ENCODE measurements at regions not wholly inside any gene's neighbourhood (a gene's known extent, or its start where the extent isn't known, plus 50 kb on each side); places are given as distances from the start of the nearest gene placed in this dataset.

GRCh38 chr4:180207921-180208320 lies 2035.3 kb upstream of the TENM3 start:
- no peak for DNase-seq

GRCh38 chr4:180217070-180217469 lies 2026.1 kb upstream of the TENM3 start:
- no peak for DNase-seq

DNA sequence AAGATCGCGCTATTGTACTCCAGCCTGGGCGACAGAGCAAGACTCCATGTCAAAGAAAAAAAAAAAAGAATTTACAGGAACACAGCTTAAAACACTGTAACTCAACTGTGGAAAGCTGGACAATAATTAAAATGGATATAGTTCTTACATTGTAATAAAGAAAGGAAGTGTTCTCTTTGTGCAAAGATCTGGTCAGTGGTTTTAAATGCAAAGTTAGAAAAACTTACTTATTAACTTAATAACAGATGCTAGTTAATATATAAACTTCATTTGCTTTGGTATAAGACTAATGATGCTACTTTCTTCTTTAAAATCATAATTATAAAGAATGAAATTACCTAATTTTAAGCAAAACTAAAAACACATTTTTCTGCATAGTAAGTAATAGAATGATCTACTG lies 2024.1 kb upstream of the TENM3 start:
- no peak for DNase-seq

DNA sequence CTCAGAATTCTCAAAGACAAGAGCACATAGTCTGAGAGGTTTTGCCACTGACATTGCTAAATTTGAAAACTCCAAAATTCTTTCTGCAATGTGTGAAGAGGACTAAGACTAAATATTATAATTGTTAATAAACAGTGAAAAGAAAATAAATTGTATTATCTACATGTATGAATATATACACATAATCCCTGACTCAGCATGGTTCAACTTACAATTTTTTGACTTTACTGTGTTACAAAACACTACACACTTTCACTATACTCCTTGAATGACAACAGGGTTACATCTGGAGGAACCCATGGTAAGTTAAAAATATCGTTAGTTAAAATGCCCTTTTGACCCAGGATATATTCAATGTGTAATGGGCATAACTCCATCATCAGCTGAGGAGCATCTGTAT lies 2017.2 kb upstream of the TENM3 start:
- DNase-seq = no peak

DNA sequence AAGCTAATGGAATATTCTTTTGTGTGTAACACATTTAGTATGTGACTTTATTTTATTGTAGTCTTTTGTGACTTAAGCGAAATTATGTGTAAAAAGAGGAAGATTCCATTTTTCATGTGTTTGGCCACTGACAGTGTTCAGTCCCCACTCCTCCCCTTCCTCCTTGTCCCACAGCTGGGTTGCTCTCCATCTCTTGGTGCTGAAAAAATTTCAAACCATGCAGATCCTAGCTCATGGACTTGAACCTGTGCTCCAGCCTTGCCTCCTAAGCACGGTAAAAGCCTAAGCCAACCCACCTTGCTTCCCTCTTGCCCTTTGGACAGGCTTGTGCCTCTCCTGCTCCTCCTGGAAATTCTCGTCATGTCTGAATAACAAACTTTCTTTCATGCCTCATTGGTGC lies 2008.5 kb upstream of the TENM3 start:
- no peak for DNase-seq

DNA sequence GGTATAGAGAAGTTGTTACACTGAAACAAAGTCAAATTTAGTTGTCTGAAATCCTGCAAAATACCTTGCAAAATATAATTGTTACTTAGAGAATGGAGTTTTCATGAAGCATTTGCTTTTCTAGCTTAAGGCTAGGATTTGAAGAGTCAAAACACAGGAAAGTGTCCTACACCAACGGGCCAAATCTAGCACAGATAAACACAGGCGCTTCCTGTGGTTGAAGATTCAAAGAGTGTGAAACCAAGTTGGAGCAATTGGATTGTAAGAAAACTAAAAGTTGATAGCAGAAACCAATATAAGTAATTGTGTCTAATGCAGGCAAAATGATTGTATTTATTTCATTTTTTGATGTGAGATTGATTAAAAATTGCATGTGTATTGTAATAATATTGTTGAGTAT lies 2002.5 kb upstream of the TENM3 start:
- no peak for DNase-seq

GRCh38 chr4:180253419-180253818 lies 1989.8 kb upstream of the TENM3 start:
- DNase-seq = no peak

GRCh38 chr4:180261346-180261745 lies 1981.9 kb upstream of the TENM3 start:
- DNase-seq = no peak

DNA sequence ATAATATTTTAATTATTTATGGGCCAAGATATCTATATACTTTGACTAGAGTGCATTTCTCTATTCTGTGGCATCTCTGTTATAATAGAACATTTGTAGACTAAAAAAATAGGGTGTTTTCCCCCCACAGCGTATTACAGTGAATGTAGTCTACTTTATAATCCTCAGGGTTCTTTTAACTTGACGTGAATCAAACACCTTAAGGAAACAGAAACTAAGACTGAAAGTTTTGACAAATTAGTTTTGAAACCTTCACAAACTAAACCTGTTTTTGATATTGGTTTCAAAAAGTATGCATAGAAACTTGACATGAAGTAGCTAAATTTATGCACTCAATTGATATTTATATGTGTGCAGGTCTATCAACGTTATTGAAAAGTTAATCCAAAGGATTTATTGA lies 1963.1 kb upstream of the TENM3 start:
- no peak for DNase-seq

- DNase-seq = no peak
Observed at GRCh38 chr4:180280726-180281297, 1962.4 kb upstream of the TENM3 start.

- no peak for DNase-seq
Observed at GRCh38 chr4:180281724-180282123, 1961.5 kb upstream of the TENM3 start.

GRCh38 chr4:180284267-180284666 lies 1958.9 kb upstream of the TENM3 start:
- DNase-seq = no peak

DNA sequence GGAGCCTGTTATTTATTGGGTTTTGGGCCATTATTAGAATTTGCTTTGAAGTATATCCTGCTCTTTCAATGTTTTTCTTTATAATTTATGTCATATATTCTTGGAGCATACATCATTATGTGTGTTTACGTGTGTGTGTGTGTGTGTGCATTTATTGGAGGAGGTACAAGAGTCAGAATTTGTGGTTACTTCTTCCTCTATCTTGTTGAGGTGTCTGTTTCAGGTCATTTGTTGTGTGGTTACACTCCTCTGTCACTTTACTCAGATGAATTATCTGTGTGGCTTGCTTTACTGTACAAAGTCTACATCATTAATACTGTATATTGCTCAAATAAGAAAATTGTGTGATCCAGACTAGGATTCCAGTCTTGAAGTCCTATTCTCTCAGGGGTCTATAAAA lies 1957.4 kb upstream of the TENM3 start:
- no peak for DNase-seq

- no peak for DNase-seq
Observed at GRCh38 chr4:180292339-180292738, 1950.9 kb upstream of the TENM3 start.

DNA sequence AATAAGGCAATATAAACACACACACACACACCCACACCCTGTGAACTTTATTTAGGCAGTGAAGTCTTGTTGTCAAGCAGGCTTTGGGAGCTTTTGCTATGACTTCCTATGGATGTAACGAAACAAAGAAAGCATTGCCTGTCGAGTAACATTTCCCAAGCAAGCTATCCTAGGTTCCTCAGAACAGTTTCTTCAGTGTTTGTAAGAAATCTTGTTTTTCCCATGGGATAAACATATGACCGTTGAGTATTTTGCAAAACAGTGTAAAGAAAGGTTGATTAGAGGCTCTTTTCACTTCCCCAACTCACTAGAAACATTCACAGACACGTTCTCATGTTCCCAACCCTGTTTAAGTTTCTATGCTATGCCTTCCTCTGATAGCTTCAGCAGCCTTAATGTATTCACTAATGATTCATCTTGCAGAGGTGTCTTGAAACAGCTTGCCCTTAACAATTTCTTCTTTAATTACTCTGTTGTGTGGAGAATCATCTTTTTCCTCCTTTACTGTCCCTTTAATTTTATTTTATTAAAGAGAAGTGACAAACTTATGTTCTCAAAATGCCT lies 1947.1 kb upstream of the TENM3 start:
- no peak for DNase-seq

GRCh38 chr4:180304321-180304720 lies 1938.9 kb upstream of the TENM3 start:
- DNase-seq = no peak

DNA sequence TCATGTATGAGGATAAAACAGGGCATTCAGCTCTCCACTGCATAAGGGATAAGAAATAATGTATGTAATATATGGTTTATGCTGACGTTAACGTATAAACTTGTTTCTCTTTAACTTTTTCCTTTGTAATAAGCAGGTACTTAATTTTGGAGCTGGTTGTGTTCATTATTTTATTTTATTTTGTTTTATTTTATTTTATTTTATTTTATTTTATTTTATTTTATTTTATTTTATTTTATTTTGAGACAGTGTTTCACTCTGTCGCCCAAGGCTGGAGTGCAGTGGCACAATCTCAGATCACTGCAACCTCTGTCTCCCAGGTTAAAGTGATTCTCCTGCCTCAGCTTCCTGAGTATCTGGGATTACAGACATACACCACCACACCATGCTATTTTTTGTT lies 1932.6 kb upstream of the TENM3 start:
- no peak for DNase-seq

GRCh38 chr4:180314972-180315371 lies 1928.2 kb upstream of the TENM3 start:
- DNase-seq = no peak

DNA sequence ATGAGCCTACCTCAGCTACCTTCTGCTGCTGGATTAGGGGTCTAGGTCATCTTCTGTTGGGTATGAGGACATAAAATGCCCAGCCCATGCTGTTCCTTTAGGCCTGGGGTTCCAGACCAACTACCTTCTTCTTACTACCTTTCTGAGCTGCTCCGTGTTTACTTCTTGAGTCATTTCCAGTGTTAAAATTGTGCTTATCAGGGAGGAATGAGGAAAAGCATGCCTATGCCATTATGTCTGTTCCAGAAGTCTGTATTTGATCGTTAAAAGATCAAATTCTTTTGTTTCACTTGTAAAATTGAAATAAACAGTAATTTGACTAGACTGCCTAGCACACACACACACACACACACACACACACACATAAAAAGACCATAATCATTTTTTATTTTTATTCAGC lies 1912.7 kb upstream of the TENM3 start:
- DNase-seq = no peak

DNA sequence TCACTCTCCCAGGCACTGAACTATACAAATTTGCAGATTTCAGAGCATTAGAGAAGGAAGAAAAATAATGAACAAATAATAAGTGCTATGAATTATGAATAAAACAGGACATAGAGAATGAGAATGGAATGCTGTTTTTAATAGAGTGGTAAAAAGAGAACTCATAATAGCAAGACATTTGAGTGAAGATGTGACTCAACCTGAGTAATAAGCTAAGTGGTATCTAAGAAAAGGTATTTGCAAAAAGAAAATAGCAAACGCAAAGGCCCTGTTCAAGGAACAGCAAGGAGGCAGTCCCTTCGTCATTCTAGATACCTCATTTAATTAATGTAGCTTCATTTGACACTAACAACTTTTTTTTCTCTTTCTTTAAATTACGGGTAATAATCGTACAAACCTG lies 1910.0 kb upstream of the TENM3 start:
- no peak for DNase-seq

- no peak for DNase-seq
Observed at GRCh38 chr4:180335566-180335965, 1907.6 kb upstream of the TENM3 start.

DNA sequence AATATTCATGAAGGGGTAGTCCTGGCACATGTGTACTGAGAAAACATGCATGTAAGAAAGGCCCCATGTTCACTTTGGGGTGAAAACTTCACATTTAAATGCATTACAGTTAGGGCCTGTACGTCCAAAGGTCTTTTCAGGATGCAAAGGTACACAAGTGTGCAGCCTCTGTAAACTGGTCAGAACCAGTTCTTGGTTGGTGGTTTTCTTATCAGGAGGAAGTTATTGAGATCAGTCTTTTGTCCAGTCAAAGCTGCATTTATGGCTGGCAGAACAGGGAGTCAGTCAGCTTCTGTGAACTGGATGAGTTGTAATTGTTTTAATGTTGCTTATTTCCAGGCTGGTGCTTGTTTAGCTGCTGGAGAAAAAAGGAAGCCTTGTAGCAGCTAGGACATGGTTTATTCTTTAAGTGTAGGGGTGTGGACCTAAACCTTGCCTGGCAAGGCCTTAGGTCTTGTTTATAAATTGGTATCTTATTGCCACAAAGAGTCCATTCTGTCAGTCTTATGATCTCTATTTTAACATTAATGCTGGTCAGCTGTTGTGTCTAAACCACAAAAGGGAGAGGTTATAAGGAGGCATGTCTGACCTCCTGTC lies 1906.6 kb upstream of the TENM3 start:
- no peak for DNase-seq

DNA sequence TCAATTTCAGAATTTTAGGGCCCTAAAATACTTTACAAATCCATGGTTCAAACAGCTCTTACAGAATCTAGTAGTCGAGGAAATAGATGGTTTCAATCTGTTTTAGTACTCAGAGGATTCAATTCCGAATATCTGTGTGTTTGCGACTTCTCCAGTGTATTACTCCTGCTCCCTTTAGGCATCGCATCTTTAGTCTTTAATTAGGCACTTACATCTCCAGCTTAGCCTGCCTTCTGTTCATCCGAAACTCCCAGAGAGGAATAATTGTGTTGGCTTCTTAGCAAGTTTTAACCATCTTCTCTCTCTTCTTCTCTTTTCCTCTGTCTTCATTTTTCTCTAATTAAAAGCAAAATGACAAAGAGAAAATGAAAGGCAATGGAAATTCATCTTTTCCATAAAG lies 1901.3 kb upstream of the TENM3 start:
- no peak for DNase-seq

DNA sequence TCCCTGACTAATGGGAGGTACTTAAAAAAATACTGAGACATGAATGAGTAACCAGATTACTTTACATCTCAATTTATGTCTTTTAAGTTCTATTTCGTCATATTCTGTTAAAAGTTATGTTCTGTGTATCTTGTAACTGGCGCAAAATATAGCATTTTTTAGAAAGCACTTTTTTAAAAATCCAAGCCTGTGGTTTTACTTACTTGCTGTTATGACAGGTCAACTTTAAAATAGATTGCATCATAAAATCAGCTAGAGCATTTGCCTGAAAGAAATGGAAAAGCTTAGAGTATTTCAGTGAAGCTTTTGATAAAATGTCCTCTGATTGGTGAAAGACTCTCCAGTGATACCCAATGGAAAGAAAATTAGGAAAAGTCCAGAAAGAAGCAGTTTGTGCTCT lies 1892.3 kb upstream of the TENM3 start:
- DNase-seq = no peak

- no peak for DNase-seq
Observed at GRCh38 chr4:180356766-180357165, 1886.4 kb upstream of the TENM3 start.

Measured in CD4-positive, alpha-beta T cell treated with Interleukin-4 for 1 hour (primary cell).